ENCODE measurements at regions not wholly inside any gene's neighbourhood (a gene's known extent, or its start where the extent isn't known, plus 50 kb on each side); places are given as distances from the start of the nearest gene placed in this dataset.

DNA sequence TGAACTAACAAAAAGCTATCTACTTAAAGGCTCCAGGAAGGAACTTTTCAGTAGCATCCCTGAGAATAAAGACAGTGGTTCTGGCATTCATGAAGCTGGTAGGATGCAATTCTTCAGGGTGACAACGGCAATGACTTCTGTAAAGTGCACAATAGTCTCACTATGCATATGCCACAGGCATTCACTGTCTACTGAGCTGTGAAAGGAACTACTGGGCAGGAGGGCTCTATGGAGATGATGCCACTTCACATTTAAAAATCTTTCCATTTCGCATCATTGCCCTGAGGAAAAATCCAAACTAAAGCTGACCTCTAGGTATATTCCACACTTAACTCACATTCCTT, 2020.6 kb upstream of the PCDH20 start:
- DNase-seq, result no peak

DNA sequence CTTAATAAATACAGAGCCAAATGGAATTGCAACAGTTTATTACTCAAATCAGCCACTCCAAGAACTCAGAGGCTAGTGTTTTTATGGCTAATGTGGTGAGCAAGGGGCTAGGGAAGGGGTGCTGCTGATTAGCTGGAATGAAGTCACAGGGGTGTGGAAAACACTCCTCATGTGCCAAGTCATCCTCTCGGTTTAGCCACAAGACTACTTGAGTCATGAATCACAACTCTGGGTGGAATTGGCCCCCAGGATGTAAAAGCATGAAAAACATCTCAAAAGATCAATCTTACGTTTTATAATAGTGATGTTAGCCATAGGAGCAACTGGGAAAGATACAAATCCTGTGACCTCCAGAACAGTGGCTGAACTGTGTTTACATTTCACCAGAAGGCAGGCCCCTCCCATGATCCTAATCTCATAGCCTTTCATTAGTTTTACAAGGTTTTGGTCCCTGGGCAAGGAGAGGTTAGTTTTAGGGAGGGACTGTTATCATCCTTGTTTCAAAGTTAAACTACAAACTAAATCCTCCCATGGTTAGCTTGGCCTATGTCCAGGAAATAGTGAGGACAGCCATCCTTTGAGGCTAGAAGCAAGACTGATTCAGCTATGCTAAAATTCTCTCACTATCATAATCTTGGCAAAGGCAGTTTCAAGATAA, 2020.1 kb upstream of the PCDH20 start:
- DNase-seq, result peak; percentile 54

- no peak for DNase-seq
Measured at GRCh38 chr13:63433546-63434150, 2018.0 kb upstream of the PCDH20 start.

GRCh38 chr13:63427170-63427569, 2011.5 kb upstream of the PCDH20 start:
- no peak for DNase-seq

- DNase-seq, result no peak
Measured at GRCh38 chr13:63425131-63425530, 2009.5 kb upstream of the PCDH20 start.

- no peak for DNase-seq
Measured at GRCh38 chr13:63421123-63421522, 2005.5 kb upstream of the PCDH20 start.

DNA sequence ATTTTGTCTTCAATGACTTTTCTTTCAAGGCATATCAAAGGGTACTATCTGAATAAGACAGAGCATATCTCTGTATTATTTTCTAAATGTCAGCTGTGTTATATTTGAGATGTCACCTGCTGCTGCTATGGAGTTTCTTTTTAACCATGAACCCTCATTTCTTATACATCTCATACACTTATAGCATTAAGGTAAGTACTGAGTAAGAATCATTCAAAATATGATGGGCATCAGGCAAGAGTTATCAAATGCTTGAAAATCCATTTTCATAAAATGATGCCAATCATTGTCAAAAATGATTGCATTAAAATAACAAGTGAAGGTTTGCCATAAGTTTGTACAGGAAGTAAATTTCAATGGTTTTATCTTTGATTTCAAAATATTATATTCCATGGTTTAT, 2005.0 kb upstream of the PCDH20 start:
- no peak for DNase-seq

GRCh38 chr13:63414247-63414646, 1998.6 kb upstream of the PCDH20 start:
- no peak for DNase-seq

GRCh38 chr13:63409791-63410351, 1994.2 kb upstream of the PCDH20 start:
- no peak for DNase-seq

DNA sequence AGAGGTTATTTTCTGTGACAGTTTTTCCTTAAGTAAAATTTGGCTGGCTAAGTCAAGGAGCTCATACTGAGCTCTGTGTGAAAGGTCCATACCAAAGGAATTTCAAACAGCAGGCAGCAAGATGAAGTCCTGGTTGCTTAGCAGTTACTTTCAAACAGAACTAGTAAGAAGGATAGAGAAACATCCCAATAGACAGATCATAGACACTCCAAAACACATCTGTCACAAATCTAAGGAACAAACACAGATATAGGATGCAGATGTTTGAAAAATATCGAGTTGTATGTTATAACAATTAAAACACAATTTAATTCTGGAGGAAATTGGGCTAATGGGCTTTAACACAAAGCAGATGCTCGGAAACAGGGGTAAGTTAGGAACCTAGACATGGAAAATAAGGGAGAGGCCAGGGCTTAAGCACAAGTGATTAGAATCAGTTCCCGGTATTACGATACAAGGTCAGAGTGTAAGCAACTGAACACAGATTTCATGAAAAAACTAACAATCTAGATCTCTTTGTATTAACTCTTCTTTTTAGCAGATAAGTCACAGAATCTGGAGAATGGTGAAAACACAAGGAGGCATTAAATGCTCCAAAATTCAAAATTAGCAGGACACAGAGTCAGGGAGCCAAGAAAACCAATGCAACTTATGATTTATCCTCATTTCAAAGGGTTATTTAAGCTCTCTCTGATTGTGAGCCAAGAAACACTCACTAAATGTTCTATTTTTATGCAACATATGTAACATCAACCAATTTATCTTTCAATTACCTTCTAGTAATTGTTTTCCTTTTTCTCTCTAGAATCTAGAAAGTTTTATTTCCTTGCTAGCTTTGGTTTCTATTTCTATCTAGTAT, 1992.9 kb upstream of the PCDH20 start:
- no peak for DNase-seq

- DNase-seq, result no peak
Measured at GRCh38 chr13:63403733-63404132, 1988.1 kb upstream of the PCDH20 start.

GRCh38 chr13:63396746-63397145, 1981.1 kb upstream of the PCDH20 start:
- no peak for DNase-seq

DNA sequence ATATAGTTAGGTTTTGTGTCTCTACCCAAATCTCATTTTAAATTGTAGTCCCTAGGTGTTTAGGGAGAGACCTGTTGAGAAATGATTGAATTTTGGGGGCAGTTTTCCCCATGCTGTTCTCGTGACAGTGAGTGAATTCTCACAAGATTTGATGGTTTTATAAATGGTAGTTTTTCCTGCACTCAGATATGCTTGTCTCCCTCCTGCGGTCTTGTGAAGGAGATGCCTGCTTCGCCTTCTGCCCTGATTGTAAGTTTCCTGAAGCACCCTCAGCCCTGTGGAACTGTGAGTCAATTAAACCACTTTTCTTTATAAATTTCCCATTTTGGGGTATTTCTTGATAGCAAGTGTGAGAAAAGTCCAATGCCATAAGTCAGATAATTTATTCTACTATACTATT, 1977.5 kb upstream of the PCDH20 start:
- DNase-seq, result no peak

GRCh38 chr13:63389756-63390155, 1974.1 kb upstream of the PCDH20 start:
- DNase-seq, result no peak

DNA sequence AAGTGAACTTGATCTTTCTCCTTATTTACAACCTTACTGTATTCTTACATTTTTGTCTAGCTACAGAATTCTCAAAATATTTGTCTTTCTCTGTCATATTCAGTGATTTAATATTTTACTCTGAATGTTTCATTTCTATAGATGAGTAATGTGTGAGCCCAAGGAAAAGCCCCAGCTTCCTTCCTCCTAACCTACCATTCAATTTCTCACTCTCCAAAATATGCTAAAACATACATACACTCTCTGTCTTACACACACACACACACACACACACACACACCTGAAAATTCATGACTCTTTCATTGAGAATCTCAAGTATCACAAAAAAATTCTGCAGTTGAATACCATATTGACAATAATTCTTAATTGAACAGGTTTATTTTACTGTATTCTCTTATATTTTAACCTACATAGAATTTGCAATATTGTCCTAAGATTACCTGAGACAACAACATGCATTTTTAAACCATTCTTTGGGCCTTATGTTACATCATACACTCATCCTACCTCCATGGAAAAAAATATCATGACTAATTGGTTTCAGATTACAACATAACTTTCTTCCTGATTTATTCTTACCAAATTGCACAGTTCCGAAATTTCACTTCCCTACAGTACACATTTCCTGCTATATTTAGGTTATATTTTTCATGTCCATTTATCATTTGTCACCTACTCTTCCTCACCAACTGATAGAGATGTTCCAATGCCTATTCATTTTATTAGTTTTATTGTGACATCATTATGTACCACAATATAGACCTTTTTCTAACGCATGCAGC, 1965.6 kb upstream of the PCDH20 start:
- DNase-seq, result no peak

- no peak for DNase-seq
Measured at GRCh38 chr13:63377986-63378385, 1962.3 kb upstream of the PCDH20 start.

DNA sequence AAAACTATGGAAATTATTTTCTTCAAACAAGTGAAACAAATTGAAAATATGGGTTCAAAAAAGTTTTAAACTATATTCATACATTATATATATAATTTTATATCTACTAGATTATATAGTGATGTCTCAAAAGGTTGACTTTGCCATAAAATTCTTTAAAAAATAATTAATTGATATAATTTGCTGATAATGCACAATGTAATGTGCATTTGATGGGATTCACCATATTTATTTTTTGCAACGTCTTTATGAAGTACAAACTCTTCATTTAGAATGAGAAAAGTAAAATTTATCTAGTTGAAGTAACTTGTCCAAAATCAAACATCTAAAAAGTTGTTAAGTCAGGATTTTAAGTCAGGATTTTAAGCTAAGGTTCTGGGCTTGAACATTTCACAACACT, 1954.5 kb upstream of the PCDH20 start:
- DNase-seq, result no peak

DNA sequence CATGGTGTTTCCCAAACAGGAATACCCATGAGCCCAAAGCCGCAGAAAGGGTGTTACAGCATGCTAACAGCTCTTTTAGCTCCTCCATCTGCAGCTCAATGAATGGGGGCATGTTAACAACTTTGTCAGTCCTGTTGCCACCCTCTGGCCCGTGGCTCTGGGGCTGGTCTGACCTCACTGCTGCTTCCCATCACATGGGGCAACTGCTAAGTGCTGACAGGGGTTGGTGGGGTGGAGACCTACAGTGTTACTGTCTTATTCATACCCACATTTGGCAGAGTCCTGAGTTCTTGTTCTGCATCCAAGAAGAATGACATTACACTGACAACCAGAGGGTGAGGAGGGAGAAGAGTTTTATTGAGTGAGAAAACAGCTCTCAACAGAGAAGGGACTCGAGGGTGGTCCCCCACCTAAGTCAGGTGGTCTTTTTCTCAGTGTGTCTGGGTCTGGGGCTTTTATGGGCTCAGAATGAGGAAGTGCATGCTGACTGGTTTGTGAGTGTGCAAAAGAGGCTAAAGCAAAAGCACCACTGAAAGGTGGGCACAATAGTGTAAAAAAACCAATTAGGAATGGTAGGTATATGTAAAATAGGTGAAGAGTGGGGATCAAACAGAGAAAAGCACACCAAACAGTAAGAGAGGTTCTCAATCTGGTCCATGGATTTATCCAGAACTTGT, 1952.0 kb upstream of the PCDH20 start:
- DNase-seq, result peak; percentile 50

- no peak for DNase-seq
Measured at GRCh38 chr13:63364159-63364558, 1948.5 kb upstream of the PCDH20 start.

DNA sequence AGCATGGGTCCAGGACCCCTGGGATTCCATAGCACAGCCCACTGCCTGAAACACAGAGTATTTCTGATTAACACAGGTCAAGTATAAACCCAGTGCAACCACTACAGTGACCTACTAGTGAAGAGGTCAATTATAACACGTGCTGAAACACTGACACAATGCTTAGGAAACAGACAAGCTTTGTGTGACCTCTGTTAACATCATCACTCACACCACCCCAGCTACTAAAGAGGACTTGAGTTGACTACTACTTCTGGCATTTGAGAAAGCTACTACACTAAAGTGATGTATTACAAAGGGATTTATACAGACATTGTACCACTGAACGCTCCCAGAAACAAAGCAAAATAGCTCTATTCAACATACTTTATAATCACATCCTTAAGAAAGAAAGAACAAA, 1935.9 kb upstream of the PCDH20 start:
- DNase-seq, result no peak

DNA sequence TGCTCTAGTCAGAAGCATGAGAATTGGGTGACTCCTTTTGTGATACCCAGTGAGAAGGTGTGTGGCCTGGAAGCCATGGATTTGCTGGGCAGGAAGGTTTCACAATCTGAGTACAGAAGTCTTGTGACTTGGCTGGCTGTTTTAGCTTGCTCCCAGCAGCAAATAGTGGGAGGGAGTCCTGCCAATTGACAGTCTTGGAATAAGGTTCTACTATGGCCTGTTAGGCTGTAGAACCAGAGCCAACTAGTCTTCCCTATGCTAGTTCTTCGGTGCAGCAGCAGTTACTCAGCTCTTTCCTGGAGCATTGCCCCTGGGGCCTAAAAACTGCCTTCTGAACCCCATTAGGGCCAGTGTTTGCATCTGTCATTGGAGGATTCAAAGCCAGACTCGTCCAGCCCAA, 1935.4 kb upstream of the PCDH20 start:
- DNase-seq, result no peak

GRCh38 chr13:63345835-63346234, 1930.2 kb upstream of the PCDH20 start:
- no peak for DNase-seq

DNA sequence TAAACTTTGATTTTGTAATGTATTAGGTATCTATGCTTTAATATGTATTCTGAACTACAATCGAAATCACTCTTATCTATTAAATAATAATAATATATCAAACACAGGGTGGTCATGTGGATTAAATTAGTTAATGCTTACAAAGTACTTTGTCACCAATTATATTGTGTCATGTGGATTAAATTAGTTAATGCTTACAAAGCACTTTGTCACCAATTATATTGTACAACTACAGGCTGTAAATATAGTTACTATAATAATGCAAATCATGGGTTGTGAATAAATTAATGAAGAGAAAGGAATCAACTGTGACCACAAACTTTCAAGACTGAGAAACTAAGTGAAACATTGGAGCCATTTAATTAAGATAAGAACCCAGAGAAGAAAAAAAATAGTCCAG, 1929.1 kb upstream of the PCDH20 start:
- no peak for DNase-seq
